Activated CD4-positive, alpha-beta T cell treated with anti-CD3 and anti-CD28 coated beads, Interleukin-2, amount 10 ng/mL, durations not matched to agents 24 days and 14 days (primary cell): ENCODE measurements at regions not wholly inside any gene's neighbourhood (a gene's known extent, or its start where the extent isn't known, plus 50 kb on each side); places are given as distances from the start of the nearest gene placed in this dataset.
"Not testable (repeated sequence)": the region's sequence is repeated elsewhere in the genome, so short reads cannot be mapped to it uniquely, and the experiment has no call there.

Source experiments
- DNase-seq: peaks from one replicate; pipeline ENCODE4 v3.0.0; 2022
- H3K27ac Mint-ChIP-seq: one replicate; pipeline ENCODE4 v1.8.0; 2022; ENCODE audit warnings: mild to moderate bottlenecking, mixed read lengths
- H3K27me3 Mint-ChIP-seq: one replicate; pipeline ENCODE4 v1.8.0; 2022; ENCODE audit warnings: mixed read lengths
- H3K36me3 Mint-ChIP-seq: one replicate; pipeline ENCODE4 v1.8.0; 2022; ENCODE audit warnings: low read depth, mild to moderate bottlenecking, mixed read lengths
- H3K4me1 Mint-ChIP-seq: one replicate; pipeline ENCODE4 v1.8.0; 2021; ENCODE audit warnings: mixed read lengths
- H3K4me3 Mint-ChIP-seq: one replicate; pipeline ENCODE4 v1.8.0; 2022; ENCODE audit warnings: mild to moderate bottlenecking, moderate library complexity, mixed read lengths
- H3K9me3 Mint-ChIP-seq: one replicate; pipeline ENCODE4 v1.8.0; 2021; ENCODE audit warnings: mixed read lengths
- intact Hi-C: fragments of 100-400 bp; cut with micrococcal nuclease; formaldehyde crosslinking; loops from one replicate; pipeline ENCODE4 v1.15.1; 2023

- no peaks in the 10 kb centered on the region for H3K4me1 Mint-ChIP-seq
- no peak for DNase-seq
- peaks cover 3% of the 10 kb centered on the region for H3K27me3 Mint-ChIP-seq
- H3K27ac Mint-ChIP-seq, result no peak overlapping the region
- no peaks in the 10 kb centered on the region for H3K9me3 Mint-ChIP-seq
- H3K36me3 Mint-ChIP-seq, result no peaks in the 10 kb centered on the region
- H3K4me3 Mint-ChIP-seq, result no peak overlapping the region
- intact Hi-C loops, result no loop called here
Observed at GRCh38 chr5:72703876-72704275, 112.6 kb upstream of the TNPO1 start.

GRCh38 chr5:72702881-72703434 lies 113.5 kb upstream of the TNPO1 start:
- Mint-ChIP-seq H3K36me3 (no peaks in the 10 kb centered on the region), H3K27me3 (peaks cover 7% of the 10 kb centered on the region), H3K27ac (no peak overlapping the region), H3K4me1 (no peaks in the 10 kb centered on the region), H3K4me3 (no peak overlapping the region), H3K9me3 (no peaks in the 10 kb centered on the region)
- intact Hi-C loops, result no loop called here
- peak; percentile 33 for DNase-seq

DNA sequence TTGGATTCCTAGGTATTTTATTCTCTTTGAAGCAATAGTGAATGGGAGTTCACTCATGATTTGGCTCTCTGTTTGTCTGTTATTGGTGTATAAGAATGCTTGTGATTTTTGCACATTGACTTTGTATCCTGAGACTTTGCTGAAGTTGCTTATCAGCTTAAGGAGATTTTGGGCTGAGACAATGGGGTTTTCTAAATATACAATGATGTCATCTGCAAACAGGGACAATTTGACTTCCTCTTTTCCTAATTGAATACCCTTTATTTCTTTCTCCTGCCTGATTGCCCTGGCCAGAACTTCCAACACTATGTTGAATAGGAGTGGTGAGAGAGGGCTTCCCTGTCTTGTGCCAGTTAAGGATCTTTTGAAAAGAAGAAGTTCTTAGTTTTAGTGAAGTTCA lies 114.4 kb upstream of the TNPO1 start:
- H3K4me1 Mint-ChIP-seq, intact Hi-C loops, H3K36me3 Mint-ChIP-seq, DNase-seq, H3K9me3 Mint-ChIP-seq, H3K27me3 Mint-ChIP-seq, H3K27ac Mint-ChIP-seq, H3K4me3 Mint-ChIP-seq: not testable (repeated sequence)

DNA sequence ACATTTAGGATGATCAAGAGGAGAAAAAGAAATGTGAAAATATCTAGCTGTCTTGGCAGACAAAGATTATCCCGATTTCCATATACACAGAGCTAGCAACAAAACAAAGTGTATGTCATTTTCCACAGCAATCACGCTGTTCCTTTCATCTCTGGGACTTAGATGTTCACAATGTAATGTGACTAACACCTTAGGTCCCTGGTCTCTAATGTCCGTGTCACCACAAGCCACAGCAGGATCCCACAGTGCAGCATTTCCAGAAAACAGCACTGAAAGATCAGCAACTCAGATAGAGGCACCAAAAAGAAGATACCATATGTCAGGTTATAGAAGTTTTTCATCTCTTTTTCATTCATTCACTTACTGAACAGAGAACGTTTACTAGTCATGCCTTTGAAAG lies 118.0 kb upstream of the TNPO1 start:
- no peak for DNase-seq
- intact Hi-C loops, result no loop called here
- Mint-ChIP-seq H3K36me3 (no peaks in the 10 kb centered on the region), H3K9me3 (no peaks in the 10 kb centered on the region), H3K4me3 (no peak overlapping the region), H3K27me3 (peaks cover 12% of the 10 kb centered on the region), H3K4me1 (no peaks in the 10 kb centered on the region), H3K27ac (no peak overlapping the region)

DNA sequence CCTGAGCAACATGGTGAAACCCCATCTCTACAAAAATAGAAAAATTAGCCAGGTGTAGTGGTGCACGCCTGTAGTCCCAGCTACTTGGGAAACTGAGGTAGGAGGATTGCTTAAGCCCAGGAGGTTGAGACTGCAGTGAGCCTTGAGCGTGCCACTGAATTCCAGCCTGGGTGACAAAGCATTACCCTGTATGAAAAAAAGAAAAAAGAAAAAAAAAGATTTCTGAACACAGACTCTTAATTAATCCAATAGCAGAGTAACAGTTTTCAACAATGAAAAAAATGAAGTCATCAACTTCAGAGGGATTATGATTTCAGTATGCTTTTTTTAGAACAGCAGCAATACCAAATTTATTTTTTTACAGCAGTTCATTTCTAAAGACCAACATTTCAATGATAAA lies 118.8 kb upstream of the TNPO1 start:
- H3K9me3 Mint-ChIP-seq, result no peaks in the 10 kb centered on the region
- DNase-seq, result no peak
- peaks cover 15% of the 10 kb centered on the region for H3K27me3 Mint-ChIP-seq
- no peak overlapping the region for H3K4me3 Mint-ChIP-seq
- H3K27ac Mint-ChIP-seq, result no peak overlapping the region
- intact Hi-C loops, result no loop called here
- no peaks in the 10 kb centered on the region for H3K36me3 Mint-ChIP-seq
- H3K4me1 Mint-ChIP-seq, result no peaks in the 10 kb centered on the region

DNA sequence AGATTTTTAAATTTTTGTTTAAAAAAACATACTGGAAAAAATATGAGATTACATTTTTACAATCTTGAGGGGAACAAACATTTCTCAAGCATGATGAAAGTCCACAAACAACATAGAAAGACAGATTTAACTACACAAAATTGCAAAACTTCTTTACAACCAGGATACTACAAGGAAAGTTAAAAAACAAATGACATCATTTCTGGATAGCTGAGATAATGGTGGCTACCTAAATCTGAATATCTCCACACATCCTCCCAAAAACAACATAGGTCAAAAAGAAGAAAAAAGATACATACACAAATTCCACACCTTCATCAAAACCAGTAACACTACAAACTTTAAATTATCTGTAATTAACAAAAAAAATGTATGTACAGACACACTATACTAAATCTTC lies 120.8 kb upstream of the TNPO1 start:
- Mint-ChIP-seq H3K4me3 (no peak overlapping the region), H3K4me1 (no peaks in the 10 kb centered on the region)

GRCh38 chr5:72694856-72695255 lies 121.6 kb upstream of the TNPO1 start:
- no peaks in the 10 kb centered on the region for H3K4me1 Mint-ChIP-seq
- peaks cover 18% of the 10 kb centered on the region for H3K27me3 Mint-ChIP-seq
- intact Hi-C loops, result no loop called here
- no peak overlapping the region for H3K4me3 Mint-ChIP-seq
- no peaks in the 10 kb centered on the region for H3K36me3 Mint-ChIP-seq
- DNase-seq, result no peak
- no peak overlapping the region for H3K27ac Mint-ChIP-seq
- no peaks in the 10 kb centered on the region for H3K9me3 Mint-ChIP-seq

More for the DNA sequence above, 120.8 kb upstream of the TNPO1 start:
- Mint-ChIP-seq H3K27me3 (peaks cover 18% of the 10 kb centered on the region), H3K9me3 (no peaks in the 10 kb centered on the region), H3K27ac (no peak overlapping the region), H3K36me3 (no peaks in the 10 kb centered on the region)
- intact Hi-C loops, result no loop called here
- DNase-seq, result no peak

- Mint-ChIP-seq H3K9me3 (no peaks in the 10 kb centered on the region), H3K4me3 (no peak overlapping the region), H3K27ac (no peak overlapping the region), H3K4me1 (no peaks in the 10 kb centered on the region), H3K36me3 (no peaks in the 10 kb centered on the region), H3K27me3 (peaks cover 14% of the 10 kb centered on the region)
- DNase-seq, result no peak
- intact Hi-C loops, result no loop called here
Observed at GRCh38 chr5:72693546-72694205, 122.8 kb upstream of the TNPO1 start.

- no peak overlapping the region for H3K4me3 Mint-ChIP-seq
- H3K36me3 Mint-ChIP-seq, result no peaks in the 10 kb centered on the region
- DNase-seq, result no peak
- H3K4me1 Mint-ChIP-seq, result no peaks in the 10 kb centered on the region
- intact Hi-C loops, result no loop called here
- no peaks in the 10 kb centered on the region for H3K9me3 Mint-ChIP-seq
- H3K27me3 Mint-ChIP-seq, result peaks cover 11% of the 10 kb centered on the region
- H3K27ac Mint-ChIP-seq, result no peak overlapping the region
Observed at GRCh38 chr5:72692651-72693442, 123.6 kb upstream of the TNPO1 start.

- Mint-ChIP-seq H3K36me3 (no peaks in the 10 kb centered on the region), H3K9me3 (no peaks in the 10 kb centered on the region)
- DNase-seq, result no peak
Observed at GRCh38 chr5:72692231-72692637, 124.2 kb upstream of the TNPO1 start.

GRCh38 chr5:72691751-72692150 lies 124.7 kb upstream of the TNPO1 start:
- H3K4me1 Mint-ChIP-seq, result no peaks in the 10 kb centered on the region
- H3K27me3 Mint-ChIP-seq, result peaks cover 11% of the 10 kb centered on the region
- no peak overlapping the region for H3K27ac Mint-ChIP-seq
- no peaks in the 10 kb centered on the region for H3K36me3 Mint-ChIP-seq
- intact Hi-C loops, result no loop called here
- DNase-seq, result no peak
- H3K9me3 Mint-ChIP-seq, result no peaks in the 10 kb centered on the region
- H3K4me3 Mint-ChIP-seq, result no peak overlapping the region

More at GRCh38 chr5:72692231-72692637, 124.2 kb upstream of the TNPO1 start:
- H3K4me1 Mint-ChIP-seq, result no peaks in the 10 kb centered on the region
- H3K4me3 Mint-ChIP-seq, result no peak overlapping the region
- H3K27me3 Mint-ChIP-seq, result peaks cover 11% of the 10 kb centered on the region
- H3K27ac Mint-ChIP-seq, result no peak overlapping the region
- intact Hi-C loops, result no loop called here

DNA sequence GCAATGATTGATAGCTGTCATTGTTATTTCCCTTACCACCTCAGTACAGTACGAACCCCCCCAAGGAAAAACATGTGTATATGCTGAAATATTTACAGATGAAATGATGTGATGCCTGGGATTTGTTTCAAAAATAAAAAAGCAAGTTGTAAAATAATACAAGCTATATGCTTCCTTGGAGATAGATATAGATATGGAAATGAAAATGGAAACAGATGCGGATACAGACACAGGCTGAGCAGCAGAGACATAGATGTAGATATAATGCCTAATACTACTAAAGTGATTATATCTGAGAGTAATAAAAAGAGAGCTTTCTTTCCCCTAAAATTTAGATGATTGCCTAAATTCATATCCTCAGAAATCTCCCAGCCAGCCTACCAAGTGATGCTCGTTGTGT lies 127.5 kb upstream of the TNPO1 start:
- no peaks in the 10 kb centered on the region for H3K4me1 Mint-ChIP-seq
- H3K9me3 Mint-ChIP-seq, result no peaks in the 10 kb centered on the region
- H3K36me3 Mint-ChIP-seq, result no peaks in the 10 kb centered on the region
- no peak overlapping the region for H3K27ac Mint-ChIP-seq
- peaks cover 7% of the 10 kb centered on the region for H3K27me3 Mint-ChIP-seq
- intact Hi-C loops, result no loop called here
- H3K4me3 Mint-ChIP-seq, result no peak overlapping the region
- DNase-seq, result no peak

- H3K27ac Mint-ChIP-seq, result no peak overlapping the region
- peaks cover 2% of the 10 kb centered on the region for H3K27me3 Mint-ChIP-seq
- peaks cover 4% of the 10 kb centered on the region for H3K9me3 Mint-ChIP-seq
- H3K4me1 Mint-ChIP-seq, result no peaks in the 10 kb centered on the region
- DNase-seq, result no peak
- intact Hi-C loops, result no loop called here
- no peaks in the 10 kb centered on the region for H3K36me3 Mint-ChIP-seq
- no peak overlapping the region for H3K4me3 Mint-ChIP-seq
Observed at GRCh38 chr5:72687288-72687687, 129.2 kb upstream of the TNPO1 start.

GRCh38 chr5:72682561-72682960 lies 133.9 kb upstream of the TNPO1 start:
- no peaks in the 10 kb centered on the region for H3K36me3 Mint-ChIP-seq
- intact Hi-C loops, result no loop called here
- H3K4me1 Mint-ChIP-seq, result no peaks in the 10 kb centered on the region
- no peaks in the 10 kb centered on the region for H3K27me3 Mint-ChIP-seq
- H3K27ac Mint-ChIP-seq, result no peak overlapping the region
- no peak for DNase-seq
- no peak overlapping the region for H3K4me3 Mint-ChIP-seq
- peaks cover 5% of the 10 kb centered on the region for H3K9me3 Mint-ChIP-seq
